Panc1 (cell line): ENCODE measurements at regions not wholly inside any gene's neighbourhood (a gene's known extent, or its start where the extent isn't known, plus 50 kb on each side); places are given as distances from the start of the nearest gene placed in this dataset.

Experiments
- ATAC-seq: fragments of 200-7000 bp; cut with Tn5 transposase; 2 replicates; pipeline ENCODE4 v1.9.1; 2020; ENCODE audit warnings: mild to moderate bottlenecking, moderate library complexity
- BruUV-seq: library from RNA; stranded (reverse); fragments of 400-500 nt; replicated peaks from 2 replicates; lab custom pipeline; 2021; lab: Mats Ljungman, UMichigan
- CTCF ChIA-PET: fragments of 300-600 bp; sonication (Branson Sonifier 250); formaldehyde crosslinking; loops from one replicate; lab custom pipeline; 2022; ENCODE audit warnings: antibody characterized with exemption; lab: Charles Lee
- POLR2A ChIA-PET: fragments of 300-600 bp; sonication (Branson Sonifier 250); formaldehyde crosslinking; loops from one replicate; lab custom pipeline; 2022; ENCODE audit warnings: antibody characterized with exemption; lab: Charles Lee
- DNase-seq: peaks from one replicate; pipeline ENCODE4 v3.0.0-alpha.2; 2010; ENCODE audit warnings: low read depth, low spot score
- H3K27ac ChIP-seq: 2 replicates; pipeline ENCODE4 v1.5.1; 2011; ENCODE audit warnings: mild to moderate bottlenecking, low read length, inconsistent platforms
- H3K27me3 ChIP-seq: fragments of 200-500 bp; sonication (Bioruptor generic); 2 replicates; pipeline ENCODE4 v1.6.0; 2014; ENCODE audit warnings: low read length, inconsistent platforms; ENCODE audit not compliant: control insufficient read depth, insufficient read depth
- H3K36me3 ChIP-seq: fragments of 200-500 bp; sonication (Bioruptor generic); 2 replicates; pipeline ENCODE4 v1.5.1; 2014; ENCODE audit warnings: inconsistent platforms, mild to moderate bottlenecking, low read length, moderate library complexity; ENCODE audit not compliant: control insufficient read depth, insufficient read depth
- H3K4me1 ChIP-seq: 2 replicates; pipeline ENCODE4 v1.5.1; 2011; ENCODE audit warnings: inconsistent platforms, mild to moderate bottlenecking, low read length, moderate library complexity; ENCODE audit not compliant: control insufficient read depth, insufficient read depth
- H3K4me3 ChIP-seq, 2 experiments: 2 replicates each; pipeline ENCODE4 v1.5.1; 2011 to 2012; ENCODE audit warnings: low read depth in 2 of 2, low read length in 2 of 2, mild to moderate bottlenecking in 2 of 2, inconsistent platforms in 1 of 2, moderate library complexity in 1 of 2
- H3K9me3 ChIP-seq: fragments of 200-500 bp; sonication (Bioruptor generic); 2 replicates; pipeline ENCODE4 v1.5.1; 2014; ENCODE audit warnings: low read depth, mild to moderate bottlenecking, inconsistent platforms, low read length, moderate library complexity; ENCODE audit not compliant: control insufficient read depth, insufficient read depth
- POLR2AphosphoS5 ChIP-seq: IDR thresholded peaks from 2 replicates; pipeline ENCODE4 v1.6.1; 2012; ENCODE audit warnings: mild to moderate bottlenecking, low read depth, low read length, moderate library complexity
- SIN3A ChIP-seq: IDR thresholded peaks from 2 replicates; pipeline ENCODE4 v1.6.1; 2012; ENCODE audit warnings: low read depth, mild to moderate bottlenecking, low read length, moderate library complexity, borderline replicate concordance; ENCODE audit not compliant: insufficient read depth
- TCF7L2 ChIP-seq: IDR thresholded peaks from 2 replicates; pipeline ENCODE4 v1.6.1; 2011; ENCODE audit warnings: mild to moderate bottlenecking, low read depth, low read length, inconsistent platforms
- in situ Hi-C: cut with HindIII; loops from 2 replicates; pipeline ENCODE4 v1.10.0; 2016; ENCODE audit warnings: low sequenced_read_pairs, low pct_unique_long_range_greater_than_20kb
- intact Hi-C: fragments of 100-400 bp; cut with micrococcal nuclease; formaldehyde crosslinking; loops from one replicate; pipeline ENCODE4 v1.10.0; 2022; ENCODE audit not compliant: unreplicated experiment
- TF ChIP-seq, protein P1 (sequence below): fragments of 450-650 bp; IDR thresholded peaks from 2 replicates; pipeline ENCODE4 v1.5.1; 2017; ENCODE audit warnings: mild to moderate bottlenecking
- TF ChIP-seq, protein P2 (sequence below), 2 experiments: IDR thresholded peaks; 2 replicates each; pipeline ENCODE4 v1.6.1; 2011 to 2012; ENCODE audit warnings: low read depth in 2 of 2, control low read depth in 1 of 2, low read length in 1 of 2, mild to moderate bottlenecking in 1 of 2, moderate library complexity in 1 of 2; ENCODE audit not compliant: insufficient read depth in 1 of 2

DNA sequence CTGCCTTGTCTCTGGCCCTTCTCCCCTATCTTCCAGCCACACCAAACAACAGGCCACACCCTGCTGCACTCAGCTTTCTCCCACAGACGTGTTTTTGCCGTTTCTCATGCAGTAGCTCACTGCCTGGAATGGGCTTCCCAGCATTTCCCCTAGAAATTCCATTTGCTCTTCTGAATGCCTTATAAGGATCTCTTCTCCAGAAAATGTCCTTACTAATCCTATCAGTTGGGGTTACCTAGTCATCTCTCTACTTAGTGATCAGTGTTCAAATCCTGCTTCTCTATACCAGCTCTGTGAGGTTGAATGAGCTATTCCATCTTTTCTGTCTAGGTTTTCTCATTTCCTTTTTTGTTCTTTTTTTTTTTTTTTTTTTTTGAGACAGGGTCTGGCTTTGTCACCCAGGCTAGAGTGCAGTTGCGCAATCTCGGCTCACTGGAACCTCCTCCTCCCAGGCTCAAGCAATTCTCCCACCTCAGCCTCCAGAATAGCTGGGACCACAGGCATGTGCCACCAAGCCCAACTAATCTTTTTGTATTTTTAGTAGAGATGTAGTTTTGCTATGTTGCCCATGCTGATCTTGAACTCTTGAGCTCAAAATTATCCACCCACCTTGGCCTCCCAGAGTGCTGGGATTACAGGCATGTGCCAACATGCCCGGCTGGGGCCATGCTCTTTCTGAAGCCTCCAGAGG is 98.2 kb upstream of the CHD2 start:
- no peaks in the 10 kb centered on the region for H3K27me3 ChIP-seq
- no peaks in the 10 kb centered on the region for H3K36me3 ChIP-seq
- no peak overlapping the region for H3K4me3 ChIP-seq
- no peak for ATAC-seq
- ChIA-PET CTCF (interaction anchor here (0.9 kb wide), 1 partner anchor 113 kb away, joined by 4 read pairs; no protein-coding TSS in a partner anchor), POLR2A (interaction anchor here (0.5 to 2.0 kb wide), 6 partner anchors 10 to 131 kb away, joined by 3 to 22 read pairs (median 8); no protein-coding TSS in a partner anchor)
- intact Hi-C loops (no loop called here), in situ Hi-C loops (no loop called here)
- H3K4me1 ChIP-seq: peaks cover 52% of the 10 kb centered on the region
- no TSS peak for BruUV-seq
- no peak for TF ChIP-seq POLR2AphosphoS5
- TF ChIP-seq, protein P1, sequence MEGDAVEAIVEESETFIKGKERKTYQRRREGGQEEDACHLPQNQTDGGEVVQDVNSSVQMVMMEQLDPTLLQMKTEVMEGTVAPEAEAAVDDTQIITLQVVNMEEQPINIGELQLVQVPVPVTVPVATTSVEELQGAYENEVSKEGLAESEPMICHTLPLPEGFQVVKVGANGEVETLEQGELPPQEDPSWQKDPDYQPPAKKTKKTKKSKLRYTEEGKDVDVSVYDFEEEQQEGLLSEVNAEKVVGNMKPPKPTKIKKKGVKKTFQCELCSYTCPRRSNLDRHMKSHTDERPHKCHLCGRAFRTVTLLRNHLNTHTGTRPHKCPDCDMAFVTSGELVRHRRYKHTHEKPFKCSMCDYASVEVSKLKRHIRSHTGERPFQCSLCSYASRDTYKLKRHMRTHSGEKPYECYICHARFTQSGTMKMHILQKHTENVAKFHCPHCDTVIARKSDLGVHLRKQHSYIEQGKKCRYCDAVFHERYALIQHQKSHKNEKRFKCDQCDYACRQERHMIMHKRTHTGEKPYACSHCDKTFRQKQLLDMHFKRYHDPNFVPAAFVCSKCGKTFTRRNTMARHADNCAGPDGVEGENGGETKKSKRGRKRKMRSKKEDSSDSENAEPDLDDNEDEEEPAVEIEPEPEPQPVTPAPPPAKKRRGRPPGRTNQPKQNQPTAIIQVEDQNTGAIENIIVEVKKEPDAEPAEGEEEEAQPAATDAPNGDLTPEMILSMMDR: no peak
- TF ChIP-seq SIN3A: no peak
- TF ChIP-seq TCF7L2: no peak
- TF ChIP-seq, protein P2, sequence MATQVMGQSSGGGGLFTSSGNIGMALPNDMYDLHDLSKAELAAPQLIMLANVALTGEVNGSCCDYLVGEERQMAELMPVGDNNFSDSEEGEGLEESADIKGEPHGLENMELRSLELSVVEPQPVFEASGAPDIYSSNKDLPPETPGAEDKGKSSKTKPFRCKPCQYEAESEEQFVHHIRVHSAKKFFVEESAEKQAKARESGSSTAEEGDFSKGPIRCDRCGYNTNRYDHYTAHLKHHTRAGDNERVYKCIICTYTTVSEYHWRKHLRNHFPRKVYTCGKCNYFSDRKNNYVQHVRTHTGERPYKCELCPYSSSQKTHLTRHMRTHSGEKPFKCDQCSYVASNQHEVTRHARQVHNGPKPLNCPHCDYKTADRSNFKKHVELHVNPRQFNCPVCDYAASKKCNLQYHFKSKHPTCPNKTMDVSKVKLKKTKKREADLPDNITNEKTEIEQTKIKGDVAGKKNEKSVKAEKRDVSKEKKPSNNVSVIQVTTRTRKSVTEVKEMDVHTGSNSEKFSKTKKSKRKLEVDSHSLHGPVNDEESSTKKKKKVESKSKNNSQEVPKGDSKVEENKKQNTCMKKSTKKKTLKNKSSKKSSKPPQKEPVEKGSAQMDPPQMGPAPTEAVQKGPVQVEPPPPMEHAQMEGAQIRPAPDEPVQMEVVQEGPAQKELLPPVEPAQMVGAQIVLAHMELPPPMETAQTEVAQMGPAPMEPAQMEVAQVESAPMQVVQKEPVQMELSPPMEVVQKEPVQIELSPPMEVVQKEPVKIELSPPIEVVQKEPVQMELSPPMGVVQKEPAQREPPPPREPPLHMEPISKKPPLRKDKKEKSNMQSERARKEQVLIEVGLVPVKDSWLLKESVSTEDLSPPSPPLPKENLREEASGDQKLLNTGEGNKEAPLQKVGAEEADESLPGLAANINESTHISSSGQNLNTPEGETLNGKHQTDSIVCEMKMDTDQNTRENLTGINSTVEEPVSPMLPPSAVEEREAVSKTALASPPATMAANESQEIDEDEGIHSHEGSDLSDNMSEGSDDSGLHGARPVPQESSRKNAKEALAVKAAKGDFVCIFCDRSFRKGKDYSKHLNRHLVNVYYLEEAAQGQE (IDR thresholded peaks at IDR 0.05; ENCODE audit: insufficient read depth in 1 of 2, low read depth in 2 of 2, low read length in 1 of 2): no peak
- no peak for DNase-seq
- peak overlapping the region; percentile 100 for H3K27ac ChIP-seq
- no peaks in the 10 kb centered on the region for H3K9me3 ChIP-seq

DNA sequence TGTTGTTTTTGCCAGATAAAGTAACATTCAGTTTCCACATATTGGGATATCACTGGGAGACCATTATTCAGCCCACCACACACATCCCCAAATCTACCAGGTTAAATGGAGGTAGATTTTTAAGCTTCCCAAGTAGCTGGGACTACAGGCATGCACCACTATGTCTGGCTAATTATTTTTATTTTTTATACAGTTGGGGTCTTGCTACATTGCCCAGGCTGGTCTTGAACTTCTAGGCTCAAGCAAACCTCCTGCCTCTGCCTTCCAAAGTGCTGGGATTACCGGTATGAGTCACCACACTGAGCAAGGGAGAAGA is 96.6 kb upstream of the CHD2 start:
- intact Hi-C loops: no loop called here

More for the DNA sequence above, 96.6 kb upstream of the CHD2 start:
- ChIA-PET POLR2A (interaction anchor here (0.6 to 1.5 kb wide), 5 partner anchors 24 to 125 kb away, joined by 3 to 7 read pairs (median 5); no protein-coding TSS in a partner anchor), CTCF (no interaction called here)
- Histone ChIP-seq H3K4me1 (peaks cover 49% of the 10 kb centered on the region), H3K36me3 (no peaks in the 10 kb centered on the region; the same call in 1 of the 2 replicates), H3K4me3 (no peak overlapping the region), H3K27ac (peak overlapping the region; percentile 100), H3K27me3 (no peaks in the 10 kb centered on the region), H3K9me3 (no peaks in the 10 kb centered on the region)
- ATAC-seq: no peak
- BruUV-seq: no TSS peak
- in situ Hi-C loops: no loop called here
- TF ChIP-seq TCF7L2: no peak
- TF ChIP-seq, protein P2 (IDR thresholded peaks at IDR 0.05; ENCODE audit: insufficient read depth in 1 of 2, low read depth in 2 of 2, low read length in 1 of 2): no peak
- no peak for TF ChIP-seq POLR2AphosphoS5
- TF ChIP-seq SIN3A: no peak
- TF ChIP-seq, protein P1: no peak
- no peak for DNase-seq
